ENCODE measurements at regions not wholly inside any gene's neighbourhood (a gene's known extent, or its start where the extent isn't known, plus 50 kb on each side); places are given as distances from the start of the nearest gene placed in this dataset.

DNA sequence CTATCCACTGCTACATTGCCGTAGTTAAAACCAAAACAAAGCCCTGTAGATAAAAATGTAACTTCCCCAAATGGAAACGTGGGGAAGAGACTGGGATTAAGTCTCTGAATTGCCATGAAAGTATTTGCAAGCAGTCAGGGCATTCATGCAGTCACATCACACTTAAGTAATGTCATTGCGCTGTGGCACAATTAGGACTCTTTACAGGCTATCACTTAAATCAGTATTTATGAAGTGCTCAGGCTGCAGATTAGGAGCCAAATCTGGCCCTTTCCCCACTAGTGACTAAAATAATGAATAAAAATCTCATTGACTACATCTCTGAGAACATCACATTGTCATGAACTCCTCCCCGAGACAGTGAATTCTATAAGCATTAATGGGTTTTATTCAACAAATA lies 300.9 kb downstream of the ICOS start:
- no peak for DNase-seq (ENCODE audit: low read depth)

DNA sequence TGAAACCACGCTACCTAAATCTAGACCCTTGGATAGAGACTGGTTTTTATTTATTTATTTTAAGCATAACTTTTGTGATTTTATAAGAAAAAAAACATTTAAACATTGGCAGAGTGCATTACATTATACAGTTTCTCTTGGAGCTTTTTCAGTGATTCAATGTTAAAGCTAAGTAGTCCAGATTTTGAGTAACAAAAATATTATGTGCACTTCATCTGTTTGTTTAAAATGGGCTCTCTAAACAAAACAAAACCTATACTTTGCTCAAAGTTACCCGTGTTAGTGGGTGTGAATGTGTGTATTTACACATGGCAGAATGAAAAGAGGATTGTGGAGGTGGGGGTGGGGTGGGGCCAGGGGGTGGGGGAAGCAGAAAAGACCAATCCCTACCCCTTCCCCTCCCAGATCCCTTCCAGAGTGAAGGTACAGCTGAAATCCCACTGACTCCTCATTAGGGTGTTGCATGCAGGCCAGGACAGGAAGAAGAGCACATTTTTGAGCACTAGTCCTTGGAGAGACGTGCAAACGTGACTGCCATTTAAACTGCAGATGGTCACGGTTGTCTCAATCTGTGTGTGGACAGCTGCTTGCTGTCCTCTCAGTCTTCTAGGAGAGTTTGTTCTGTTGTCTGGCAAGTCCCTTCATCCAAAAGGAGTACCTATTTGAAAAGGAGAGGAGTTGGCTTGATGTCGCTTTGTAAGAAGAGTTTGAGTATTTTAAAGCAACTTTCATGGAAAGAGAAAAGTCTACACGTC lies 303.0 kb downstream of the ICOS start:
- DNase-seq (ENCODE audit: low read depth) = no peak

DNA sequence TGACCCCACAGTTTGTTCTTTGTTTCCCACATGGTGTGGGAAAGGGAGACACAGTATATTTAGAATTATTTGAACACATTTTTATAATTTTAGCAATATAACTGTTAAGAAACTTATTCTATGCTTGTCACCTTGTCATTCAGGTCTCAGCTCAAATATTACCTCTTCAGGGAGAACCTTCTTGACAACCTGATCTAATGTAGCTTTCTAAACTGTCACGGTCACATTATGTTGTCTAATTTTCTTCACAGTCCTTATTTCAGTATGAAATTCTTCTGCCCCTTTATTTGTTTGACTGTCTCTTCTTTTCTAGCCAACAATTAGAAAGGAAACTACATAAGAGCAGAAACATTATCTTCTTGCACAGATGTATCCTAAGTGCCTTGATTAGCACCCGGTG lies 304.3 kb upstream of the PARD3B start:
- DNase-seq (ENCODE audit: low read depth) = no peak

DNA sequence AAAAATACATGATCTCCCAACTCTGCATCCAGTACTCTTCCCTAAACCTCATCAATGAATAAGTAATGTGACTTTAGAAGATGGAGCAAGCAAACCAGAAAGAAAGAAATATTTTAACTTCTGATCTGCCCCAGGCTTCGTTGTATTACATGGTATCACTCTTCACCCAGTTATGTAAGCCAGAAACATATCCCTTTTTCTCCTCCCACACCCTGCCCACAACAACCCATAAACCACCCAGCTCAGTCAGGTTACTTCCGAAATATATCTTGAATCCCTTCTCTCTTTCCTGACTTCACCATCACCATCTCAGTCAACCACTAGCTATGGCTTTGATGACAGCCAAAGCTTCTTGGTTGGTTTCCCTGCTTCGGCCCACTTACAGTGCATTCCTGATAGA lies 295.8 kb upstream of the PARD3B start:
- no peak for DNase-seq (ENCODE audit: low read depth)

DNA sequence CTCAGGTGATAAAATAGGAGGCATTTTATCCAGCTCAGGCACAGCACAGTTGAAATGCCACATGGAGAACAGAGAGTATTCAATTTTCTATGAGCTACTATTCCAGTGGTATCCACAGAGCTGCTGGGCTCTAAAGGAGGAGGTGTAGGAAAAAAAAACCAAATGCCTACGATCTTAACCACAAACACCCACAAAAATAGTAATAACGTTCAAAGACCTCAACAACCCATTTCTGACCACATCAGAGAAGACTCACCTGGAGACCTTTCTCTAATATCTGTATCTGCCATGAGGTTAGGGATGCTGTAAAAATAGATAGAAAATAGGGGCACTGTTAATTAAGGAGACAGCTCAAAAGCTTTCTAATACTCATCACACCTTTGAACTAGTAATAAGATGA lies 294.6 kb upstream of the PARD3B start:
- no peak for DNase-seq (ENCODE audit: low read depth)

DNA sequence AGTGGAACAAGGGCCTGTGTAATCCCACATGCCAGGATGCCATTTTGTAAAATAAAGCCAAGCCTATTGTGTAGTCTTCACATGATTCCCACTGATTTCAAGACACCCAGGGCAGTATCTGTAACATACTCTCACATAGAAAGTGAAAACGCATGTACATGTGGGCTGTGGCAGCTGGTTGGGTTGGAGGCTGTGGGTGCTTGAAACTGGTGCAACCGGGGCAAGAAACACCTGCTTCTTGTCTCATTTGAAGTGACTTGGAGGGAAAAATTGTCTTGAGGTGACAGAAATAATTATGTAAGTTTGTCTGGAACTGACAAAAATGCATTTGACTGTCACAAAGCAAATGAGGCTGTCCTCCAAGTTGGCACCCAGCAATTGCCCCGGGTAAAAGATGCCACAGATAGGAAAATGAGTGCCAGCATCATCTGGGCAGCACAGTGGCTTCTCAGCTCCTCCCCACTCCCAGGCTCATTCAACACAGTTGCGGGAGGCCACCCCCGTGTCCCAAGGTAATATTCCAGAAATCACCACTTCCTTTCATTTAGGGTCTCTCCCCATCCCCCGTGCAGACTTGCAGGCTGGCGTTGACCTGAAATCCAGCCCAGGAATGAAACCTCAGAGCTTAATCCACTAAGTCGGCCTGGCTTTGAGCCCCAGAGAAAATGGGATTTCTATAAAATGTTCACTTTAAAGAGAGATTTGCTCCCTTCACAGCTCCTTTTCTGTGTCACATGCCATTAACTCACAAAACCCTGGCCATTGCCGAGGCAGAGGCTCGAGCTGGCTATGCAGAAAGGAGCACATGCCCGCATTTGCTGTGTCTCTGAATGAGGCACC lies 293.9 kb upstream of the PARD3B start:
- no peak for DNase-seq (ENCODE audit: low read depth)

GRCh38 chr2:204251998-204252376 lies 293.3 kb upstream of the PARD3B start:
- DNase-seq (ENCODE audit: low read depth) = no peak

GRCh38 chr2:204255071-204255470 lies 290.2 kb upstream of the PARD3B start:
- DNase-seq (ENCODE audit: low read depth) = no peak

DNA sequence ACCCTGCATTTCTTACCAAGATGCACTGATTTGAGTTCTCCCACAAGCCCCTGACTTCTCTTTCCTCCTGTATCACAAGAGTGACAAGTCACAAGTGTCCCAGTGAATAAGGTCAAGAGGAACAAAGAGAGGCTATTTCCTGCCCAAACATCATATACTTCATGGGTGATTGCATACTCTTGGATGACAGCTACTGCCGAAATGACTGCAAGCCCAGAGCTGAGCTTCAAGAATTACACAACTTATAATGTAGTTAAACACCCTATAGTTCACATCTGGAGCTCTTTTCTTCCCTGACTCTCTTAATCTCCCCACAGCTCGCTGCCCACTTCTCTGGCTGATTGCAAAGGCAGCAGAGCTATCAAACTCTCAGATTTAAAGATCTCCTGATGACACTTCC lies 289.7 kb upstream of the PARD3B start:
- no peak for DNase-seq (ENCODE audit: low read depth)

DNA sequence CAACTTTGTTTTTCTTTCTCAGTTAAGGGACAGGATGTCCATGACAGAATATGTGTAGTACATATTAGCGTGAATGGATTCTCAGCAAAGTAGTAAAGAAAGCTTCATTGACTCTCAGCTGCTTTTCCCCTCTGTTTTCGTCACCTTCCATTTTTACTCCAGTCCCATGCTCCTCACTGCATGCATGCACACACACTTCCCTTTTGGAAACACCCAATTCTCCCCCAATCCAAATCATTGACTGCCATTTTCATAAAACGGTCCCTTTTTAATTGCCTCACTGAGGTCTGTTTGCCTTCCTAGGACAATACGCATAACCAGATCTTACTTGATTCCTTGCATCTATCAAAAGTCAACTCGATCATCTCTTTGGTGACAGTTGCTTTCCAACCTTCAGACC lies 287.5 kb upstream of the PARD3B start:
- DNase-seq (ENCODE audit: low read depth) = no peak

- DNase-seq (ENCODE audit: low read depth) = no peak
Measured at GRCh38 chr2:204258890-204259289, 286.4 kb upstream of the PARD3B start.

DNA sequence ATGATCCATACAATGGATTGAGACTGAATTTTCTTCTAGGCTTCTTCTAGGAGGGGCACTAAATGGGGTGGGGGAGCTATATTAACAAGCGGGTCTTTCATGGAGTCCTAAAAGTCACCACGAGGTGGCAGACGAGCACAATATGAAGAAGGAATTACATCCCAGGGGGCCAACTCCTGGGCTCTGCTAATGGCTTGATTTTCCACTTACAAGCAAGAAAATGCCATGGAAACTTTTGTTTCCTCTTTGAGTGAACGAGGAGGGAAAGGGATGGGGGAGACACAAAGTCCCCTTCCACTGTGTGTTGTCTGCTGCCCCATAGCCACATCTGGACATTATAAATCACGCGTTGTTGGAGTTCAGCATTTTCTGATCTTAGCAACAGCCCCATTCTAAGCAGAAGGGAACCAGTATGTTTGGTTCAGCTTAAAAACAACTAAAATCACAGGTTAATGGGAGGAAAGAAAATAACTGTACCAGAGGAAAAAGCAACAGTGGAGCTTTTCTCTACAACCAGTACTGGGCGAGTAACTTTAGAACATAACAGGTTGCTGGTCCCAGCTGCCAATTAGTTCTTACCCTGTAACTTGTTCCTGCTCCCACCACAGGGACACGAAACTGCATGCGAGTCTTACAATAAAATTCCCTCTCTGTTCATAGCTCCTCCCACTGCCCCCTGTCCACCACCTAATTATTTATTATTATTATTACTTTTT lies 285.0 kb upstream of the PARD3B start:
- DNase-seq (ENCODE audit: low read depth) = peak; percentile 41

DNA sequence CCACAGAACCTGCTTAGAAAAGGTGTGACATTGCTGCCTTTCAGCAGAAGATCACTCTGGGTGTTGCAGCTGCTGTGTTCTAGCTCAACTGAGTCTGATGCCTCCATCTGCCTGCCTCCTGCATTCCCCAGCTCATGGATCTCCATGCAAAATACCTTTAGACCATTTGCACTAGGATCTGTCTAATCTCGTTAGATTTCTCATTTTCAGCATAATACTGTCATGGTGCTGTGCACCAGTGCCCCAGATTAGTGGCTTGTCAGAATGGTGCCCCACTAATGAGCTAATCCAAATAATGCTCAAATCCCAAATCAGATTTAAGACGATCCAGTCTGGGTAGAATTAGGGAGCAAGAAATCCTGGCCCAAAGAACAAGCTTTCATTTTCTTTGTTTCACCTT lies 284.4 kb upstream of the PARD3B start:
- DNase-seq (ENCODE audit: low read depth) = no peak

DNA sequence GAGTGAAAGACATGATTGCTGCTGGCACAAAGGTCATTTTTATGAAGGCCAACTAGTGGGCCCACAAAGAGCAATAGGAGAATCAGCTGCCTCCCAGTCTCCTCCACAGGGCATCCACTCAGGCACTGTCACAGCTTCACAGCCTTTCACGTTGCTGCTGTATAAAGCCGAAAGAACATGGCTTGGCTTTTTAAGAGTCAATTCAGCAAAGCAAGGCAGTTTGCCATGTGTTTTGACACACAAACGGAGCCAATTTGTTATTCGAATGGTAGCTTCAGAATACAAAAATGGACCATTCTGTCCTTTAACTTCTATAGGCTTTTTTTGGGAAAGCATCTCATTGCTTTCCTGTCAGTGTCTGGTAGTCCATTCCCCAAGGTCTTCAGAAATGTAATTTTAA lies 283.4 kb upstream of the PARD3B start:
- DNase-seq (ENCODE audit: low read depth) = no peak

DNA sequence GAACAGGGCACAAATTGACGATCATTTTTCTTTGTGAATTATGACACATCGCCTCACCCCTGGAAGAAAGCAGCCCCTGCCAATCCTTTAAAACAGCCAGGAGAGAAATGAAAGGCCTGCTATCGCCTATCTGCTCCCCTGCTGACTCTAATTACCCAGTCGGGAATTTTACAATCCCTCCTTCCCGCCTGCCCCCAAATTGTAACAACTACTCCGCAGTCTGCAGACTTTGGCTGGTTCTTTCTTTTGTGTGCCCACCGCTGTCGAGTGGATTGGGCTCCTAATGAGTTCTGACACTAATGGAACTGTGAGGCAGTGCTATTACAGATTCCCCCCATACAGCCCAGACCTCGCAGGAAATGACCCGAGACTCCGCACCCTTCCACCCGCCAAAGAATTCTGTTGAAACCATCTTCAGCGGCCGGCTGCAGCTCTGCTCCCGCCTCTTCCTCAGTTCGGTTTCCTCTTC lies 281.2 kb upstream of the PARD3B start:
- no peak for DNase-seq (ENCODE audit: low read depth)

DNA sequence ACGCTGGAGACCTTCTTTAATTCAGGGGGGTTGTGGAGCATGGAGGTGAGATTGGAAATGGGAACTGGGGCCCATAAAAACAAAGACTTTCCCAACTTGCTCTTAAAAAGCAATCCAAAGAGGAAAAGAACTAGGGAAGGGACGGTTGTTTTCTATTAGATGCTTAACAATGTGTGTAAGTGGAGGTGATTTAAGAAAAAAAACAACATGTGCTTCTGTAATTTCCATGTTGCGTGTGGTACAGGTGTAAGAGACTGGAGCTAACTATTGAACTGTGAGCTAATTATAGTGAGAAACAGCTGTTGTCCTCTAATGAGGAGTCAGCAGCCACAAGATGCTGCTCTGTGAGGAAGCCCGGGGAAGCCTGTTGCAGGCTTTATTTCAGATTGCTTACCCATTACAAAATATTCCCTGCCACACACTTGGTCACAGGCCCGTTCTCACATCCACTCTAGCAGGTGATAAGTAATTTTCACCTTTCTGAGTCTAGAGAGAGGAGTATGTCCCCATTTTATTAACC lies 280.6 kb upstream of the PARD3B start:
- no peak for DNase-seq (ENCODE audit: low read depth)

- no peak for DNase-seq (ENCODE audit: low read depth)
Measured at GRCh38 chr2:204265681-204266181, 279.5 kb upstream of the PARD3B start.

DNA sequence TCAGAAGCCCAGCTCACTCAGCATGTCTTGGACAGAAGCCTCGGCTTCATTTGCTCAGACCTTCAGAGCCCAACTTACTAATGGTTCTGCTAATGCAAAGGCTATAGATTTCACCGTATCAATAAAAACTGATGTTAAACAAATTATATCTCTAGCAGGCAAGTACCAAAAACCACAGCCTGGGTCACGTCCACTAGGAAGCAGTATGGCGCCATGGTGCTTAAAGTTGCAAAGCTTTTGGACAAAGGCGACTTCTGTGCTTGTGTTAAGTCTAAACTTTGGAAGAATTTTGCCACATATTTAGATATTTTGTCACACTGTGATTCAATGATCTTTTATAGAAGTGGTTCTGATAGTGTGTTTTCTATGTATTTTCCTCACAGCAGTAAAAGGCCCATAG lies 276.8 kb upstream of the PARD3B start:
- DNase-seq (ENCODE audit: low read depth) = no peak

DNA sequence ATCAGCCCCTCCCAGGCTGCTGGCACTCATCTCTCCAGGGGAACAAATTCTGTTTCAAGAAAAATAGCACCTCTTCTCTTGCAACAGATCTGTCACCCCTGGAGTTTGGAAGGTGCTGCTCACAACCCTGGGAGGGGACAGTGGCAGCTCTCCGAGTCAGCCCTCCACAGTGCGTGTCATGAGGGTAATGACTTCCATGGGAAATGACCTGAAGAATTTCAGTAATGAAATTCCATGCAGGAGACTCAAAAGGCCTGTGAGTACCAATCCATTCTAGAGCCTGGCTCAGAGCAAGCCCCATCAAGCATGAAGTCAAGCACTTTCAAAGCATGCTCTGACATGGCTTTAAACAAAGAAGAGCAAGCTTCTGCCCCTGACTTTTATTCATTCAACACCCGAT lies 276.3 kb upstream of the PARD3B start:
- no peak for DNase-seq (ENCODE audit: low read depth)

DNA sequence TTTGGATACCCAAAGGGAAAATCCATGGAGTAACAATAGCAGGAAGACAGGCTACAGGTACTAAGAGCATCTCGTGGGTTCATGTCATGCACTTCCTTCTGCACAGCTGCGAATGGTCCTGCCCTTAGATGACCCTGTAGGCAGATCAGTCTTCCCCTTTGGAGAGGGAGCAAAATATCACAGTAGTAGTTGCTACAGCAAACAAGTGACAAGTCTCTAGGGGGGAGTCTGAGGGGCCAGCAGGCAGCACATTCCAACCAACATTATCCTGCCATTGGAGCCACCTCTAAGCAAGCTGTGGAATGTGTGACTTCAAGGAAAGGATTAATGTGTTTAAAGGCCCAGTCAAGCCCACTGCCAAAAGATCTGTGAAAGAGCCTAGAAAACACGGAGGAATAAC lies 273.2 kb upstream of the PARD3B start:
- no peak for DNase-seq (ENCODE audit: low read depth)

DNA sequence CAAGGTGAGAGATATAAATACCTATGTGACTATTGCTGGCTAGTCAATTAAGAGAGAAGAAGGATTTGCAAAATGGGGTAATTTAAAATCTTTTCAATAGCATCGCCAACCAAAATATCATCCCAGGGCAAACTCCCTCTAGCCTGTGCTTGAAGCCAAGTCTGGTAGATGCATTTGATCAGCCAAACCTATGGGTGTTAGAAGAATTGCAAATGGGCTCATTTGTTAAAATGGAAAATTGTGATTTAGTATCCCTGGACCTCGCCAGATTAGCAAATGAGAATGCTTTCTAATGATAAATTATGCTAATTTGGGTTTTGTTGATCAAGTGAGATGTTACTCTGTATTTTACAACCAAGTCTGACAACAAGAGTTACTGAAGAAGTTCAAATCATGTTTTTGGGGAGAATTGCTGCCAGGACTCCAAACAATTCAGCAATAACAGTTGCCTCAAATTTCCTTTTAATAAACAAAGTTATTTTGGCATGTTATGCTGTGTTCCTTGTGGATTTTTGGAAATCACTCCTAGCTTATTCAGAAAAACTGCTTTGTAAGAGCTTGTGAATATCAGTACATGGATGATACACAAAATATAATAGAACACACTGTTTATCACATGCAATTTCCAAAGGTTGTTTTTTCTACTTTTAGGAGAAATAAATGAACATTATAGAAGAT lies 272.5 kb upstream of the PARD3B start:
- no peak for DNase-seq (ENCODE audit: low read depth)

- DNase-seq (ENCODE audit: low read depth) = no peak
Measured at GRCh38 chr2:204274429-204274828, 270.8 kb upstream of the PARD3B start.
